Peyer's patch (tissue), 4 donors: ENCODE measurements at regions not wholly inside any gene's neighbourhood (a gene's known extent, or its start where the extent isn't known, plus 50 kb on each side); places are given as distances from the start of the nearest gene placed in this dataset.

Experiments
- POLR2A ChIP-seq, 2 donors: fragments of 450-650 bp; IDR thresholded peaks; one replicate each; pipeline ENCODE4 v1.5.1; 2017; ENCODE audit warnings: antibody characterized with exemption in 2 of 2, mild to moderate bottlenecking in 2 of 2, moderate library complexity in 2 of 2
- TF ChIP-seq, protein P1 (sequence below), 6 experiments: fragments of 450-650 bp in 4 of 6; fragments of 200-600 bp in 2 of 6; sonication (generic) in 1 of 6; IDR thresholded peaks; one replicate each; pipeline ENCODE4 v1.5.1; 2017 to 2019; ENCODE audit warnings: antibody characterized with exemption in 6 of 6, mild to moderate bottlenecking in 3 of 6, moderate library complexity in 1 of 6

DNA sequence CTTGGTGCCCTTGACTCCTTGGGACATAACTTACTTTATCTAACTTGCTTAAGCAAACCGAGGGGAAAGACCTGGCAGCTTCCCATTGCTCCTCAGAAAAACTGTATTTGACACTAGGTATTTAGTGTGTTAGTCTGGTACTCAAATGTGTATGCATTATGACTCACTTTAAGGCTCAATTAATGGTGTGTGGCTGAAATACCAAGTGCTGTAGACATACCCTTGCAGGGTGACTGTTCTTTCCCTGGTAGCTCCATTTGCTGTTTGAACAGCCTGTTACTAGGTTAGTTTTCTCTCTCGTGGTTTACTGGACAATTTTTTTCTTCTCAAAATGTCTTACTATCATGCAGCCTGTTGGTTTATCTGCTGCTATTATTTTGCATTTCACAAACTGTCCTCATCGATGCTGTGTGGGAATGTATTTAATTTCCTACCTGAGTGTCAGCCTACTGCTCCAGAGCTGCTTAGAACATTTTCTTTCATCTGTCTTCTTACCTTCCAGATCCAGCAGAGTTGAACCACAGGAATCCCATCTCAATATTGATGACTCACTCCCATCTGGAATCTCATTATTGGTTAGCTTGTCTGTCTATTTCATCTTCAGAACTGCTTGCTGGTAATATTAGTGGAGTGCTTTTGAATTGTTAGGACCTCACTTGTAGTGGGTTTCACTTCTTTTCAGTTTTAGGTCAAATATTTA is 158.0 kb upstream of the FAT1 start:
- TF ChIP-seq, protein P1, sequence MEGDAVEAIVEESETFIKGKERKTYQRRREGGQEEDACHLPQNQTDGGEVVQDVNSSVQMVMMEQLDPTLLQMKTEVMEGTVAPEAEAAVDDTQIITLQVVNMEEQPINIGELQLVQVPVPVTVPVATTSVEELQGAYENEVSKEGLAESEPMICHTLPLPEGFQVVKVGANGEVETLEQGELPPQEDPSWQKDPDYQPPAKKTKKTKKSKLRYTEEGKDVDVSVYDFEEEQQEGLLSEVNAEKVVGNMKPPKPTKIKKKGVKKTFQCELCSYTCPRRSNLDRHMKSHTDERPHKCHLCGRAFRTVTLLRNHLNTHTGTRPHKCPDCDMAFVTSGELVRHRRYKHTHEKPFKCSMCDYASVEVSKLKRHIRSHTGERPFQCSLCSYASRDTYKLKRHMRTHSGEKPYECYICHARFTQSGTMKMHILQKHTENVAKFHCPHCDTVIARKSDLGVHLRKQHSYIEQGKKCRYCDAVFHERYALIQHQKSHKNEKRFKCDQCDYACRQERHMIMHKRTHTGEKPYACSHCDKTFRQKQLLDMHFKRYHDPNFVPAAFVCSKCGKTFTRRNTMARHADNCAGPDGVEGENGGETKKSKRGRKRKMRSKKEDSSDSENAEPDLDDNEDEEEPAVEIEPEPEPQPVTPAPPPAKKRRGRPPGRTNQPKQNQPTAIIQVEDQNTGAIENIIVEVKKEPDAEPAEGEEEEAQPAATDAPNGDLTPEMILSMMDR (IDR thresholded peaks at IDR 0.05): no peak
- no peak for TF ChIP-seq POLR2A (IDR thresholded peaks at IDR 0.05)
